ENCODE measurements at regions not wholly inside any gene's neighbourhood (a gene's known extent, or its start where the extent isn't known, plus 50 kb on each side); places are given as distances from the start of the nearest gene placed in this dataset.
"Not testable (repeated sequence)": the region's sequence is repeated elsewhere in the genome, so short reads cannot be mapped to it uniquely, and the experiment has no call there.

GRCh38 chr7:42611961-42612360 is 299.9 kb downstream of the C7orf25 start:
- no peak for DNase-seq

GRCh38 chr7:42611289-42611928 is 300.5 kb downstream of the C7orf25 start:
- no peak for DNase-seq

GRCh38 chr7:42606193-42606905 is 305.5 kb downstream of the C7orf25 start:
- DNase-seq: no peak

GRCh38 chr7:42605406-42606192 is 306.3 kb downstream of the C7orf25 start:
- DNase-seq: no peak

- DNase-seq: no peak
Measured at GRCh38 chr7:42603496-42603895, 308.4 kb downstream of the C7orf25 start.

GRCh38 chr7:42597300-42597699 is 314.6 kb downstream of the C7orf25 start:
- DNase-seq: no peak

GRCh38 chr7:42596737-42597136 is 315.1 kb downstream of the C7orf25 start:
- no peak for DNase-seq

- no peak for DNase-seq
Measured at GRCh38 chr7:42593860-42594259, 318.0 kb downstream of the C7orf25 start.

GRCh38 chr7:42590771-42591310 is 321.0 kb downstream of the C7orf25 start:
- DNase-seq: no peak

- no peak for DNase-seq
Measured at GRCh38 chr7:42588876-42589275, 323.0 kb downstream of the C7orf25 start.

GRCh38 chr7:42587806-42588205 is 324.1 kb downstream of the C7orf25 start:
- no peak for DNase-seq

- DNase-seq: no peak
Measured at GRCh38 chr7:42580061-42580460, 331.8 kb downstream of the C7orf25 start.

GRCh38 chr7:42575171-42575570 is 336.7 kb downstream of the C7orf25 start:
- DNase-seq: no peak

- no peak for DNase-seq
Measured at GRCh38 chr7:42574685-42575084, 337.2 kb downstream of the C7orf25 start.

- no peak for DNase-seq
Measured at GRCh38 chr7:42573881-42574672, 337.1 kb upstream of the GLI3 start.

- no peak for DNase-seq
Measured at GRCh38 chr7:42572561-42572960, 335.6 kb upstream of the GLI3 start.

GRCh38 chr7:42572056-42572455 is 335.0 kb upstream of the GLI3 start:
- no peak for DNase-seq

- no peak for DNase-seq
Measured at GRCh38 chr7:42570944-42571343, 333.9 kb upstream of the GLI3 start.

- DNase-seq: no peak
Measured at GRCh38 chr7:42567051-42567450, 330.0 kb upstream of the GLI3 start.

- no peak for DNase-seq
Measured at GRCh38 chr7:42561797-42562196, 324.8 kb upstream of the GLI3 start.

GRCh38 chr7:42560866-42561265 is 323.9 kb upstream of the GLI3 start:
- no peak for DNase-seq

GRCh38 chr7:42554932-42555331 is 317.9 kb upstream of the GLI3 start:
- DNase-seq: not testable (repeated sequence)

- no peak for DNase-seq
Measured at GRCh38 chr7:42552227-42552626, 315.2 kb upstream of the GLI3 start.
